Osteoblast (primary cell): ENCODE measurements at regions not wholly inside any gene's neighbourhood (a gene's known extent, or its start where the extent isn't known, plus 50 kb on each side); places are given as distances from the start of the nearest gene placed in this dataset.

ENCODE experiments used
- DNase-seq: peaks from one replicate; pipeline ENCODE4 v3.0.0; 2011; ENCODE audit warnings: low spot score, mixed read lengths; ENCODE audit not compliant: insufficient read length; ENCODE audit errors: missing footprints
- H2AFZ ChIP-seq: 2 replicates; pipeline ENCODE4 v1.6.0; 2011; ENCODE audit warnings: mild to moderate bottlenecking, low read length
- H3K27ac ChIP-seq: 2 replicates; pipeline ENCODE4 v1.5.1; 2011; ENCODE audit warnings: mild to moderate bottlenecking, low read depth, low read length, moderate library complexity
- H3K27me3 ChIP-seq: 2 replicates; pipeline ENCODE4 v1.6.0; 2012; ENCODE audit warnings: mild to moderate bottlenecking, control low read depth, inconsistent platforms, low read length, moderate library complexity; ENCODE audit not compliant: insufficient read depth
- H3K36me3 ChIP-seq: 2 replicates; pipeline ENCODE4 v1.5.1; 2011; ENCODE audit warnings: mild to moderate bottlenecking, low read length, control low read depth, moderate library complexity; ENCODE audit not compliant: insufficient read depth
- H3K4me1 ChIP-seq: 2 replicates; pipeline ENCODE4 v1.5.1; 2011; ENCODE audit warnings: mild to moderate bottlenecking, low read length, control low read depth, moderate library complexity; ENCODE audit not compliant: insufficient read depth
- H3K4me2 ChIP-seq: 2 replicates; pipeline ENCODE4 v1.6.0; 2011; ENCODE audit warnings: mild to moderate bottlenecking, low read length; ENCODE audit not compliant: insufficient read depth
- H3K4me3 ChIP-seq: fragments of 200-600 bp; sonication (generic); 3 replicates; pipeline ENCODE4 v1.5.1; 2012; ENCODE audit warnings: mild to moderate bottlenecking, low read length, inconsistent platforms; ENCODE audit not compliant: insufficient read depth
- H3K79me2 ChIP-seq: 2 replicates; pipeline ENCODE4 v1.6.0; 2012; ENCODE audit warnings: mild to moderate bottlenecking, low read length, control low read depth, inconsistent platforms; ENCODE audit not compliant: insufficient read depth
- H3K9me3 ChIP-seq: 2 replicates; pipeline ENCODE4 v1.5.1; 2011; ENCODE audit warnings: low read depth, low read length, control low read depth
- H4K20me1 ChIP-seq: 2 replicates; pipeline ENCODE4 v1.6.0; 2012; ENCODE audit warnings: mild to moderate bottlenecking, low read length, control low read depth; ENCODE audit not compliant: insufficient read depth
- TF ChIP-seq, protein P1 (sequence below): IDR thresholded peaks from 2 replicates; pipeline ENCODE4 v1.5.1; 2011; ENCODE audit warnings: mild to moderate bottlenecking, low read depth, low read length, moderate library complexity; ENCODE audit errors: extremely low read depth

DNA sequence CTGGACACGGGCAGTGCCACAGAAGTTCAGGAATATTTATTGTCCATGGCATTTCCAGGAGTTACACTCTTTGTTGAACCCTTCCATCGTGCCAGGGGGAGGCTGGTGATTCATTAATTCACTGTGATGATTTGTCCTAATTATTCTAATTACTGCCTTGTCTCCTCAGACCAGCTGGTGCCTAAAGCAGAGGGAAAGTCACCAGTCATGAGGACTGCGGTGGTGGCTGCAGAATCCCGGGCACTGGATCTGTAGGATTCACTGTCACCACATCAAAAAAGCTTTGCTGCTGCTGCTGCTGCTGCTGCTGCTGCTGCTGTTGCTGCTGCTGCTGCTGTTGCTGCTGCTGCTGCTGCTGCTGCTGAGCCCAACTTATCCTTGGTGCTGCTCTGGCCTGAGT, 908.2 kb downstream of the TSN start:
- H3K27me3 ChIP-seq = peaks cover 8% of the 10 kb centered on the region
- TF ChIP-seq, protein P1, sequence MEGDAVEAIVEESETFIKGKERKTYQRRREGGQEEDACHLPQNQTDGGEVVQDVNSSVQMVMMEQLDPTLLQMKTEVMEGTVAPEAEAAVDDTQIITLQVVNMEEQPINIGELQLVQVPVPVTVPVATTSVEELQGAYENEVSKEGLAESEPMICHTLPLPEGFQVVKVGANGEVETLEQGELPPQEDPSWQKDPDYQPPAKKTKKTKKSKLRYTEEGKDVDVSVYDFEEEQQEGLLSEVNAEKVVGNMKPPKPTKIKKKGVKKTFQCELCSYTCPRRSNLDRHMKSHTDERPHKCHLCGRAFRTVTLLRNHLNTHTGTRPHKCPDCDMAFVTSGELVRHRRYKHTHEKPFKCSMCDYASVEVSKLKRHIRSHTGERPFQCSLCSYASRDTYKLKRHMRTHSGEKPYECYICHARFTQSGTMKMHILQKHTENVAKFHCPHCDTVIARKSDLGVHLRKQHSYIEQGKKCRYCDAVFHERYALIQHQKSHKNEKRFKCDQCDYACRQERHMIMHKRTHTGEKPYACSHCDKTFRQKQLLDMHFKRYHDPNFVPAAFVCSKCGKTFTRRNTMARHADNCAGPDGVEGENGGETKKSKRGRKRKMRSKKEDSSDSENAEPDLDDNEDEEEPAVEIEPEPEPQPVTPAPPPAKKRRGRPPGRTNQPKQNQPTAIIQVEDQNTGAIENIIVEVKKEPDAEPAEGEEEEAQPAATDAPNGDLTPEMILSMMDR = no peak
- DNase-seq = no peak
- no peak overlapping the region for H2AFZ ChIP-seq
- no peak overlapping the region for H3K4me3 ChIP-seq
- no peaks in the 10 kb centered on the region for H3K9me3 ChIP-seq
- no peak overlapping the region for H3K4me2 ChIP-seq
- no peaks in the 10 kb centered on the region for H3K79me2 ChIP-seq
- H3K36me3 ChIP-seq = no peaks in the 10 kb centered on the region
- H3K4me1 ChIP-seq = no peaks in the 10 kb centered on the region
- H4K20me1 ChIP-seq = no peaks in the 10 kb centered on the region
- no peak overlapping the region for H3K27ac ChIP-seq

DNA sequence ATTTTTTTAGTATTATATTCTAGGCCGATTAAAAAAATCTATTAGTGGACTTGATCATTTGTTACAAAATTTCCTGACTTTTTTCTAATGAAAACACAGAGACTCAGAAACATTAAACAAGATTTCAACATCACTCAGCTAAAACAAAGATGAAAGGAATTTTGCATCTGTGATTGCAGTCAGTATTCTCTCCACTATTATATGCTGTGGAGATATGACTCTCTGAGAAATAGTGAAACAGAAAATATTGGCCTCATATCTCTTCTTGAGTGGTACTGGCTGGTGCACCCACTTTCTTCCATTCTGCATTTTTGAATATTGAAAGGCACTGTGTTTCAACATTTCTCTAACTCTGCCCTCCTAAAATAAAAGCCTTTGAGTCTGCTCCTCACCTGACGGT, 914.2 kb downstream of the TSN start:
- Histone ChIP-seq H3K4me2 (no peak overlapping the region), H3K9me3 (no peaks in the 10 kb centered on the region), H3K36me3 (no peaks in the 10 kb centered on the region), H3K79me2 (no peaks in the 10 kb centered on the region), H3K4me1 (no peaks in the 10 kb centered on the region), H3K4me3 (no peak overlapping the region), H4K20me1 (no peaks in the 10 kb centered on the region), H2AFZ (no peak overlapping the region), H3K27me3 (no peaks in the 10 kb centered on the region), H3K27ac (no peak overlapping the region)
- DNase-seq = no peak
- TF ChIP-seq, protein P1 = no peak

DNA sequence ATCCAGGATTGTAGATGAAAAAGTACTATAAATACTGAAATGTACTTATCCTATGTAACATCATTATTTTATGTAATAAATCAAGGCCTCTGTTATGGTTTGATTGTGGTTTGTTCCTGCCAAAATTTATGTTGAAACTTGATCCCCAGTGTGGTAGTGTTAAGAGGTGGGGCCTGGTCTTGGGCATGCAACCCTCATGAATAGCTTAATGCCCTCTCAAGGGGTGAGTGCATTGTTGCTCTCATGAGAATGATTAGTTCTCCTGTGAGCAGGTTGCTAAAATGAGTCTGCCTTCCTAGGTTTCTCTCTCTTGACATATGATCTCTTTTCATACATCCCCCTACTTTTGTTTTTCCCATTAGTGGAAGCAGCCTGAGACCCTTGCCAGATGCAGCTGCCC, 915.4 kb downstream of the TSN start:
- Histone ChIP-seq H3K36me3 (no peaks in the 10 kb centered on the region), H4K20me1 (no peaks in the 10 kb centered on the region), H2AFZ (no peak overlapping the region), H3K9me3 (no peaks in the 10 kb centered on the region), H3K27ac (no peak overlapping the region), H3K79me2 (no peaks in the 10 kb centered on the region), H3K4me2 (no peak overlapping the region), H3K27me3 (no peaks in the 10 kb centered on the region), H3K4me3 (no peak overlapping the region), H3K4me1 (no peaks in the 10 kb centered on the region)
- TF ChIP-seq, protein P1 = no peak
- DNase-seq = no peak

DNA sequence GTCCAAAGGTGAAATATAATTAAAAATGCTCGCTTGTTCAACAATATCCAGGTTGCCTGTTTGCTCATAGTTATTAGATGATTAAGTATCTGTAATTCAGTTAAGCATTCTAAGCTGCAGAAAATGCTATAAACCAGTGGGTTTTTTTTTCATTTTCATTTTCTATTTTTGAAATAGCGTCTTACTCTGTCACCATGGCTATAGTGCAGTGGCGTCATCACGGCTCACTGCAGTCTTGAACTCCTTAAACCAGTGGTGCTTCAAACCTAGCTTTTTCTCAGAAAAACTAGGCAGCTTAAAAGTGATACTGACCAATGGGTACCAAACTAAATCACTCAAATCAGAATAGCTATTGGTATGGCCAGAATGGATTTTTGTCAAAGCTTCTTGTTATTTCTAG, 925.2 kb downstream of the TSN start:
- Histone ChIP-seq H4K20me1 (no peaks in the 10 kb centered on the region), H3K9me3 (no peaks in the 10 kb centered on the region), H3K79me2 (no peaks in the 10 kb centered on the region), H3K4me2 (no peak overlapping the region), H2AFZ (no peak overlapping the region), H3K27ac (no peak overlapping the region), H3K4me3 (no peak overlapping the region), H3K27me3 (no peaks in the 10 kb centered on the region), H3K36me3 (no peaks in the 10 kb centered on the region), H3K4me1 (no peaks in the 10 kb centered on the region)
- no peak for DNase-seq
- TF ChIP-seq, protein P1 = no peak
